Ishikawa (cell line): ENCODE measurements at regions not wholly inside any gene's neighbourhood (a gene's known extent, or its start where the extent isn't known, plus 50 kb on each side); places are given as distances from the start of the nearest gene placed in this dataset.

Source experiments
- CEBPB ChIP-seq: IDR thresholded peaks from 2 replicates; pipeline ENCODE4 v1.6.1; 2012
- CREB1 ChIP-seq: IDR thresholded peaks from 2 replicates; pipeline ENCODE4 v1.6.1; 2012; ENCODE audit warnings: low read depth
- EP300 ChIP-seq: IDR thresholded peaks from 2 replicates; pipeline ENCODE4 v1.6.1; 2012; ENCODE audit warnings: borderline replicate concordance
- FOXM1 ChIP-seq: IDR thresholded peaks from 2 replicates; pipeline ENCODE4 v1.6.1; 2012; ENCODE audit warnings: low read depth, borderline replicate concordance
- NFIC ChIP-seq: IDR thresholded peaks from 2 replicates; pipeline ENCODE4 v1.6.1; 2012
- RAD21 ChIP-seq: IDR thresholded peaks from 2 replicates; pipeline ENCODE4 v1.6.1; 2012; ENCODE audit warnings: low read depth
- TAF1 ChIP-seq: IDR thresholded peaks from 2 replicates; pipeline ENCODE4 v1.6.1; 2012; ENCODE audit warnings: low read depth, mild to moderate bottlenecking
- ZBTB7A ChIP-seq: IDR thresholded peaks from 2 replicates; pipeline ENCODE4 v1.6.1; 2012; ENCODE audit warnings: low read depth
- TF ChIP-seq, protein P1 (sequence below): IDR thresholded peaks from 2 replicates; pipeline ENCODE4 v1.6.1; 2012
- TF ChIP-seq, protein P2 (sequence below): IDR thresholded peaks from 2 replicates; pipeline ENCODE4 v1.6.1; 2012; ENCODE audit warnings: low read depth, mild to moderate bottlenecking

DNA sequence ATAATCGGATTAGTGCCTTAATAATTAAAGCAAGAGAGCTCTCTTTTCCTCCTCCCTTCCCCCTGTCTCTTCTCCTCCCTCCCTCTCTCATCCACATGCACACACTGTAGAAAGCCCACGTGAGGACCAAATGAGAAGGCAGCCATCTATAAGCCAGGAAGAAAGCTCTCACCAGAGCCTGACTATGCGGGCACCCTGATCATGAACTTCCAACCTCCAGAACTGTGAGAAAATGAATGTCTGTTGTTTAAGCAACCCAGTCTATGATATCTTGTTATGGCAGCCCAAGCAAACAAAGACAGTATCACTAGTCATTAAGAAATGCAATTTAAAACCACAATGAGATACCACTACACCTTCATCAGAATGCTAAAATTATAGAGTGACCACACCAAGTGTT lies 220.3 kb downstream of the EN1 start:
- no peak for TF ChIP-seq EP300
- TF ChIP-seq ZBTB7A = no peak
- TF ChIP-seq CEBPB = no peak
- TF ChIP-seq CREB1 = no peak
- no peak for TF ChIP-seq TAF1
- TF ChIP-seq, protein P1, sequence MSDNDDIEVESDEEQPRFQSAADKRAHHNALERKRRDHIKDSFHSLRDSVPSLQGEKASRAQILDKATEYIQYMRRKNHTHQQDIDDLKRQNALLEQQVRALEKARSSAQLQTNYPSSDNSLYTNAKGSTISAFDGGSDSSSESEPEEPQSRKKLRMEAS = no peak
- TF ChIP-seq, protein P2, sequence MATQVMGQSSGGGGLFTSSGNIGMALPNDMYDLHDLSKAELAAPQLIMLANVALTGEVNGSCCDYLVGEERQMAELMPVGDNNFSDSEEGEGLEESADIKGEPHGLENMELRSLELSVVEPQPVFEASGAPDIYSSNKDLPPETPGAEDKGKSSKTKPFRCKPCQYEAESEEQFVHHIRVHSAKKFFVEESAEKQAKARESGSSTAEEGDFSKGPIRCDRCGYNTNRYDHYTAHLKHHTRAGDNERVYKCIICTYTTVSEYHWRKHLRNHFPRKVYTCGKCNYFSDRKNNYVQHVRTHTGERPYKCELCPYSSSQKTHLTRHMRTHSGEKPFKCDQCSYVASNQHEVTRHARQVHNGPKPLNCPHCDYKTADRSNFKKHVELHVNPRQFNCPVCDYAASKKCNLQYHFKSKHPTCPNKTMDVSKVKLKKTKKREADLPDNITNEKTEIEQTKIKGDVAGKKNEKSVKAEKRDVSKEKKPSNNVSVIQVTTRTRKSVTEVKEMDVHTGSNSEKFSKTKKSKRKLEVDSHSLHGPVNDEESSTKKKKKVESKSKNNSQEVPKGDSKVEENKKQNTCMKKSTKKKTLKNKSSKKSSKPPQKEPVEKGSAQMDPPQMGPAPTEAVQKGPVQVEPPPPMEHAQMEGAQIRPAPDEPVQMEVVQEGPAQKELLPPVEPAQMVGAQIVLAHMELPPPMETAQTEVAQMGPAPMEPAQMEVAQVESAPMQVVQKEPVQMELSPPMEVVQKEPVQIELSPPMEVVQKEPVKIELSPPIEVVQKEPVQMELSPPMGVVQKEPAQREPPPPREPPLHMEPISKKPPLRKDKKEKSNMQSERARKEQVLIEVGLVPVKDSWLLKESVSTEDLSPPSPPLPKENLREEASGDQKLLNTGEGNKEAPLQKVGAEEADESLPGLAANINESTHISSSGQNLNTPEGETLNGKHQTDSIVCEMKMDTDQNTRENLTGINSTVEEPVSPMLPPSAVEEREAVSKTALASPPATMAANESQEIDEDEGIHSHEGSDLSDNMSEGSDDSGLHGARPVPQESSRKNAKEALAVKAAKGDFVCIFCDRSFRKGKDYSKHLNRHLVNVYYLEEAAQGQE = no peak
- no peak for TF ChIP-seq RAD21
- TF ChIP-seq FOXM1 = no peak
- no peak for TF ChIP-seq NFIC
